ENCODE measurements at regions not wholly inside any gene's neighbourhood (a gene's known extent, or its start where the extent isn't known, plus 50 kb on each side); places are given as distances from the start of the nearest gene placed in this dataset.

- no peak for TF ChIP-seq POLR2A (IDR thresholded peaks at IDR 0.05)
- TF ChIP-seq CTCF (IDR thresholded peaks at IDR 0.05): no peak
Measured at GRCh38 chr1:79104617-79105016, 98.1 kb upstream of the ADGRL4 start.
